Fibroblast of the aortic adventitia (primary cell): ENCODE measurements at regions not wholly inside any gene's neighbourhood (a gene's known extent, or its start where the extent isn't known, plus 50 kb on each side); places are given as distances from the start of the nearest gene placed in this dataset.
"Not testable (repeated sequence)": the region's sequence is repeated elsewhere in the genome, so short reads cannot be mapped to it uniquely, and the experiment has no call there.

Source experiments
- DNase-seq: peaks from one replicate; pipeline ENCODE4 v3.0.0-alpha.2; 2010; ENCODE audit warnings: low read depth
- H3K4me3 ChIP-seq: 2 replicates; pipeline ENCODE4 v1.5.1; 2011; ENCODE audit warnings: low read depth, mild to moderate bottlenecking, control low read depth, low read length, moderate library complexity
- CTCF ChIP-seq: IDR thresholded peaks from 2 replicates; pipeline ENCODE4 v1.5.1; 2011; ENCODE audit warnings: mild to moderate bottlenecking, low read length, control low read depth, inconsistent platforms; ENCODE audit not compliant: insufficient read depth

GRCh38 chr18:9048236-9048635 is 54.3 kb upstream of the NDUFV2 start:
- H3K4me3 ChIP-seq: no peak overlapping the region
- no peak for DNase-seq

GRCh38 chr18:9048808-9049494 is 53.5 kb upstream of the NDUFV2 start:
- TF ChIP-seq CTCF: no peak
- peak; percentile 69 for DNase-seq
- no peak overlapping the region for H3K4me3 ChIP-seq

More at GRCh38 chr18:9048236-9048635, 54.3 kb upstream of the NDUFV2 start:
- no peak for TF ChIP-seq CTCF

- H3K4me3 ChIP-seq: no peak overlapping the region
- no peak for TF ChIP-seq CTCF
- DNase-seq: no peak
Measured at GRCh38 chr18:9049495-9049809, 53.0 kb upstream of the NDUFV2 start.

DNA sequence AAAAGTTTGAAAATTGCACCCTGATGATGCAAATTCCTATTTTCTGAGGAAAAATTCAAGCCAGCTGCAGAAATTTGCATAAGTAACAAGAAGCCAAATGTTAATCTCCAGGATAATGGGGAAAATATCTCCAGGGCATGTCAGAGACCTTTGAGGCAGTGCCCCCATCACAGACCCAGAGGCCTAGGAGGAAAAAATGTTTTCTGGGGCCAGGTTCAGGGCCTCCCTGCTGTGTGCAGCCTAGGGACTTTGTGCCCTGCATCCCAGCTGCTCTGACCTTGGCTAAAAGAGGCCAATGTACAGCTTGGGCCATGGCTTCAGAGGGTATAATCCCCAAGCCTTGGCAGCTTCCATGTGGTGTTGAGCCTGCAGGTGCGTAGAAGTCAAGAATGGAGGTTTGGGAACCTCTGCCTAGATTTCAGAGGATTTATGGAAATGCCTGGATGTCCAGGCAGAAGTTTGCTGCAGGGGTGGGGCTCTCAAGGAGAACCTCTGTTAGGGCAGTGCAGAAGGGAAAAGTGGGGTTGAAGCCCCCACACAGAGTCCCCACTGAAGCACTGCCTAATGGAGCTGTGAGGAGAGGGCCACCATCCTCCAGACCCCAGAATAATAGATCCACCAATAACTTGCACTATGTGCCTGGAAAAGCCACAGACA is 51.7 kb upstream of the NDUFV2 start:
- DNase-seq, H3K4me3 ChIP-seq: not testable (repeated sequence)
